LNCaP clone FGC (cell line): ENCODE measurements at regions not wholly inside any gene's neighbourhood (a gene's known extent, or its start where the extent isn't known, plus 50 kb on each side); places are given as distances from the start of the nearest gene placed in this dataset.

Experiments
- DNase-seq: peaks from one replicate; pipeline ENCODE4 v3.0.0-alpha.2; 2011; ENCODE audit warnings: low read depth
- H3K4me3 ChIP-seq: 2 replicates; pipeline ENCODE4 v1.5.1; 2011; ENCODE audit warnings: mild to moderate bottlenecking, low read depth, low read length, control low read depth
- TF ChIP-seq, protein P1 (sequence below): IDR thresholded peaks from 2 replicates; pipeline ENCODE4 v1.5.1; 2012; ENCODE audit warnings: mild to moderate bottlenecking; ENCODE audit not compliant: control insufficient read depth, insufficient read depth; ENCODE audit errors: extremely low read depth

DNA sequence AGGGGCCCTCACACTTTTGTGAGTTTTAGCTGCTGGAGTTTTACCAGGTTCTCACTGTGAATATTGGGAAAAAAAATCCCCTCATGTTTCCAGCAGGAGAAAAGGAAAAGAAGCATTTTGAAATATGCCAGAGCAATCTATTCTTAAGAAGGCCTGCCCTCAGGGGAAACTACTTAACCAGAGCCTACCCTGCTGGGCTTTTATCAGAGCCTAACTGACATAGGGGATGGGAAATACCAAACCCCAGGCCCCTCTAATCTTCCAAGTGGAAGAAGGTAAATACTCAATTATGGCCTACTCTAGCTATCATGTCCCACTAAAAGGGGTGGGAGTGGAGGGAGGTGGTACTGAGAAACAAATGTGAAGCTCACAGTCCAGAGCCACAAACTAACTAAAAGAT is 68.7 kb upstream of the NMNAT3 start:
- no peak overlapping the region for H3K4me3 ChIP-seq
- TF ChIP-seq, protein P1, sequence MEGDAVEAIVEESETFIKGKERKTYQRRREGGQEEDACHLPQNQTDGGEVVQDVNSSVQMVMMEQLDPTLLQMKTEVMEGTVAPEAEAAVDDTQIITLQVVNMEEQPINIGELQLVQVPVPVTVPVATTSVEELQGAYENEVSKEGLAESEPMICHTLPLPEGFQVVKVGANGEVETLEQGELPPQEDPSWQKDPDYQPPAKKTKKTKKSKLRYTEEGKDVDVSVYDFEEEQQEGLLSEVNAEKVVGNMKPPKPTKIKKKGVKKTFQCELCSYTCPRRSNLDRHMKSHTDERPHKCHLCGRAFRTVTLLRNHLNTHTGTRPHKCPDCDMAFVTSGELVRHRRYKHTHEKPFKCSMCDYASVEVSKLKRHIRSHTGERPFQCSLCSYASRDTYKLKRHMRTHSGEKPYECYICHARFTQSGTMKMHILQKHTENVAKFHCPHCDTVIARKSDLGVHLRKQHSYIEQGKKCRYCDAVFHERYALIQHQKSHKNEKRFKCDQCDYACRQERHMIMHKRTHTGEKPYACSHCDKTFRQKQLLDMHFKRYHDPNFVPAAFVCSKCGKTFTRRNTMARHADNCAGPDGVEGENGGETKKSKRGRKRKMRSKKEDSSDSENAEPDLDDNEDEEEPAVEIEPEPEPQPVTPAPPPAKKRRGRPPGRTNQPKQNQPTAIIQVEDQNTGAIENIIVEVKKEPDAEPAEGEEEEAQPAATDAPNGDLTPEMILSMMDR, result no peak
- DNase-seq, result no peak

- TF ChIP-seq, protein P1, result no peak
- DNase-seq, result no peak
- H3K4me3 ChIP-seq, result no peak overlapping the region
Measured at GRCh38 chr3:139745831-139746230, 68.1 kb upstream of the NMNAT3 start.

DNA sequence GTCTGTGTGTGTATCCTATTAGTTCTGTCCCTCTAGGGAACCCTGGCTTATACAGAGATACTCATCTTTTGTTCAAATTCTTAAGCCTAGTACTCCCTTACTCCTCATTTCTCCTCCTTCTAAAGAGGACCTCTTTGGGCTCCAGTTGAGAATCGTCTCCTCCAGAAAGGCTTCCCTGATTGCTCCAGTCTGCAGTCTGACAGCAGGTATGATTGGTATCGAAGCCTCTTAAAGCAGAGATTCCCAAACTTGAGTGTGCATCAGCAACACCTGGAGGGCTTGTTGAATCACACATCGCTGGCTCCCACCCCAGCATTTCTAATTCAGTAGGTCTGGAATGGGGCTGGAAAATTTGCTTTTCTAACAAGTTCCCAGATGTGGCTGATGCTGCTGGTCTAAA is 60.9 kb upstream of the NMNAT3 start:
- DNase-seq, result no peak
- TF ChIP-seq, protein P1, result no peak
- H3K4me3 ChIP-seq, result no peak overlapping the region

DNA sequence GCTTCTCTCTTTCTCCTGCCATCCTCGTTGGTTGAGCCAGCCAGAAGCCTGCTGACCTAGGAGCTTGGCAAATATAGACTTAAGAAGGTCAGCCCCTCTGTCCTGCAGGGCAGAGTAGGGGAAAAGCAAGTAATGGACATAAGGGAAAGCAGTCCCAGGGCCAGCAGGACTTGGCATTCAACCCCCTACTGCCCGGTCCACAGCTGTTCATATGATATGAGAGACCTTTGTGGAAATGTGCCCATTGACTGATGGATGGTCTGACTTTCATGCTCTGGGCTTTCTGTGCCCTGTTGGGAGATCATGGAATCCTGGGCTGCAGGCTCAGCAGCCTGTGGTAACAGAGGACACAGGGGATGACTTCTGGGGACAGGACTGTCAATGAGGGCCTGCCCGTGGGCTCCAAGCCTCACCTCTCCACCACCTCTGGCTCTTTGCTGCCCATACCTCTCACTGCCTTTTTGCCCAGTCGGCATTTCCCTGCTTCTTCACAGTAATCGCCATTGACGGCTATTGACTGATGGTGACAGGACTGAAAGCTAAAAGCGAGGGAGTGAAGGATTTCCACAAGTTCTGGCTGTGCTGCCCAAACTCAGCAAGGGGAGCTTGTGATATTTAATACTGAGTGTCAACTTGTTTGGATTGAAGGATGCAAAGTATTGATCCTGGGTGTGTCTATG is 60.0 kb upstream of the NMNAT3 start:
- DNase-seq, result no peak
- TF ChIP-seq, protein P1, result no peak
- H3K4me3 ChIP-seq, result no peak overlapping the region

DNA sequence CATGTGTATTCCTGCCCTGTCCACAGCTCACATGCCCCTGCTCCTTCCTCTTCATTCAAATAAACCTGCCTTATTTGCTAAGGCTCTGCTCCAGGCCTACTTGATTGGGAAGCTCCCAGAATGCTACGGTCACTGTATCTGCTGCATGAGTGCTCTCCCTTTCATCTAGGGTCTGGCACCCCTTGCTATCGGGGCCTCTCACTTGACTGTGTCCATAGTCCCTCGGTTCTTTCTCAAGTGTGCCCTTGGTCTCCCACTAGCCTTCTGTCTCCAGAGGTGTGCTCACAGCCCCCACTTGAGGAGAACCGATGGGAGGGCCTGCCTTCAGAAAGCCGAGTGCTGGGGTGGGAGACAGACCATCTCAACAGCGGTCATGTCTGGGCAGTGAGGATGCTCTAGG is 57.4 kb upstream of the NMNAT3 start:
- no peak for DNase-seq
- H3K4me3 ChIP-seq, result no peak overlapping the region
- TF ChIP-seq, protein P1, result no peak

DNA sequence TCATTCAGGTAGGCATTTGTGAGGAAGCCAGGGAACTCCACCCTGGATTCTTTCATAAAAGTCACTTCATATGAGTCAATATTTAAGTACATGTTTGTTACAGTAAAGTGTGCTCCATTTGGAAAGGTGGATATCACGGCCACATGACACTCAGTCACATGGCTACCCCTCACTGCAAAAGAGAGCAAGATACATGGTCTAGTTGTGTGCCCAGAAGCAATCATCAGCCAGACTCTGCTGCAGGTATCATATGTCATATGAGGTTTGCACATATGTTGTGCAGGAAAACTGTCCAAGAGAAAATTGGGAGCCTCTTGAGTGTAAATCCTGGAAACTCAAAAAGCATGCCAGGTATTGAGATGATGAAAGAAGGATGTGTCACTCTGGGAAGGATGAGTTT is 55.0 kb upstream of the NMNAT3 start:
- H3K4me3 ChIP-seq, result no peak overlapping the region
- DNase-seq, result no peak
- TF ChIP-seq, protein P1, result no peak

DNA sequence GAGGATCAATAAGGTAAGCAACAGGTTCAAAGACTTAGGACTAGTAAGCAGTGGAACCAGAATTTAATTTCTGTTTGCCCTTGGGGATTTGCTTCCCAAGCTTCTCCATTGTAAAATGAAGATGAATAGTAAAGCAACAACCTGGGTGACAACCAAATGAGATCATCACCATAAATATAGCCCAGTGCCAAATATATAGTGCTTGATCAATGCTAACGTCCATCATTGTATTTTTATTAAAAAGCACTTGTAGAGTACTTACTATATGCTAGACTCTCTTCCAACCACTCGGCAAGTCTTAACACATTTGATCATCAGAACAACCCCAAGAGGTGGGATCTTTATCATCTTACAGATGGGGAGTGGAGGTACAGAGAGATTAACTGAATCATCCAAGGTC is 51.5 kb upstream of the NMNAT3 start:
- DNase-seq, result no peak
- no peak overlapping the region for H3K4me3 ChIP-seq
- TF ChIP-seq, protein P1, result no peak
